A549 (cell line): ENCODE measurements at regions not wholly inside any gene's neighbourhood (a gene's known extent, or its start where the extent isn't known, plus 50 kb on each side); places are given as distances from the start of the nearest gene placed in this dataset.
A peak's percentile ranks its signal among the peaks of the same experiment; 100 is the strongest.

Experiments used
- ATAC-seq, 2 experiments: fragments of 200-7000 bp in 1 of 2; fragments of >200 bp in 1 of 2; cut with Nextera tagmentation in 1 of 2; cut with Tn5 transposase in 1 of 2; 3 replicates each; pipeline versions ENCODE4 v1.8.0 to v1.9.1; 2018 to 2020; ENCODE audit warnings: mild to moderate bottlenecking in 1 of 2, moderate library complexity in 1 of 2
- CTCF ChIA-PET: fragments of 300-600 bp; sonication (Branson Sonifier 250); formaldehyde crosslinking; extraction: SDS; loops from one replicate; lab custom pipeline; 2021; ENCODE audit warnings: antibody characterized with exemption, inconsistent platforms; lab: Yijun Ruan, JAX
- POLR2A ChIA-PET: fragments of 350-600 bp; formaldehyde crosslinking; extraction: SDS; loops from one replicate; lab custom pipeline; 2021; ENCODE audit warnings: antibody characterized with exemption, inconsistent platforms; lab: Yijun Ruan, JAX
- DNase-seq, 2 experiments: peaks; one replicate each; pipeline versions ENCODE4 v3.0.0 to v3.0.0-alpha.2; 2011 to 2016; ENCODE audit warnings: low read depth in 1 of 2, low spot score in 1 of 2
- FAIRE-seq: peaks from 2 replicates; lab custom pipeline; 2011; peaks lifted over from hg19 to GRCh38; lab: Jason Lieb, UNC
- H3K27ac ChIP-seq, 2 experiments: fragments of >200 bp; sonication (Bioruptor Twin); formaldehyde crosslinking; 3 replicates each; pipeline ENCODE4 v1.5.1; 2016 to 2017
- H3K4me1 ChIP-seq: fragments of >200 bp; sonication (Bioruptor Twin); formaldehyde crosslinking; 3 replicates; pipeline ENCODE4 v1.6.1; 2016
- H3K4me2 ChIP-seq: fragments of >200 bp; sonication (Bioruptor Twin); formaldehyde crosslinking; 3 replicates; pipeline ENCODE4 v1.6.1; 2016
- H3K4me3 ChIP-seq: fragments of >200 bp; sonication (Bioruptor Twin); formaldehyde crosslinking; 3 replicates; pipeline ENCODE4 v1.5.1; 2016
- H3K9me3 ChIP-seq: fragments of >200 bp; sonication (Bioruptor Twin); formaldehyde crosslinking; 3 replicates; pipeline ENCODE4 v1.6.1; 2016
- CBX8 ChIP-seq: fragments of 200-600 bp; sonication (generic); IDR thresholded peaks from 2 replicates; pipeline ENCODE4 v1.6.1; 2016
- EHF ChIP-seq: fragments of 250-450 bp; sonication (Bioruptor Pico); IDR thresholded peaks from 2 replicates; pipeline ENCODE4 v1.5.0; 2020; ENCODE audit warnings: mild to moderate bottlenecking
- EHMT2 ChIP-seq: fragments of 200-600 bp; sonication (generic); IDR thresholded peaks from 2 replicates; pipeline ENCODE4 v1.6.1; 2016; ENCODE audit warnings: antibody characterized with exemption, low read depth, mild to moderate bottlenecking, moderate library complexity
- FOSB ChIP-seq: fragments of 250-450 bp; sonication (Bioruptor Pico); IDR thresholded peaks from 2 replicates; pipeline ENCODE4 v1.5.0; 2020; ENCODE audit warnings: mild to moderate bottlenecking, moderate library complexity
- HDAC2 ChIP-seq: fragments of 200-600 bp; sonication (generic); IDR thresholded peaks from 2 replicates; pipeline ENCODE4 v1.6.1; 2016
- HEYL ChIP-seq: fragments of 250-450 bp; sonication (Bioruptor Pico); IDR thresholded peaks from 2 replicates; pipeline ENCODE4 v1.8.0; 2021; ENCODE audit warnings: mild to moderate bottlenecking, moderate library complexity
- KDM1A ChIP-seq: fragments of 200-600 bp; sonication (generic); IDR thresholded peaks from 2 replicates; pipeline ENCODE4 v1.6.1; 2016; ENCODE audit warnings: low read depth, mild to moderate bottlenecking
- MAFK ChIP-seq: fragments of 450-650 bp; IDR thresholded peaks from 2 replicates; pipeline ENCODE4 v1.6.1; 2014; ENCODE audit not compliant: partially characterized antibody
- MAZ ChIP-seq: fragments of 150-350 bp; IDR thresholded peaks from 2 replicates; pipeline ENCODE4 v1.6.1; 2014; ENCODE audit warnings: antibody characterized with exemption, low read depth, low read length, borderline replicate concordance
- NR3C1 ChIP-seq: fragments of >200 bp; sonication (Bioruptor Twin); formaldehyde crosslinking; IDR thresholded peaks from 3 replicates; pipeline ENCODE4 v1.6.1; 2017
- POLR2A ChIP-seq: IDR thresholded peaks from 2 replicates; pipeline ENCODE4 v1.6.1; 2012; ENCODE audit warnings: mild to moderate bottlenecking, low read length
- RARB ChIP-seq: fragments of 250-450 bp; sonication (Bioruptor Pico); IDR thresholded peaks from 2 replicates; pipeline ENCODE4 v1.8.0; 2021; ENCODE audit warnings: mild to moderate bottlenecking, moderate library complexity
- SMC3 ChIP-seq: fragments of >200 bp; sonication (Bioruptor Twin); formaldehyde crosslinking; IDR thresholded peaks from 3 replicates; pipeline ENCODE4 v1.6.1; 2018; ENCODE audit warnings: inconsistent platforms
- ZC3H11A ChIP-seq: fragments of 450-650 bp; IDR thresholded peaks from 2 replicates; pipeline ENCODE4 v1.6.1; 2014; ENCODE audit warnings: antibody characterized with exemption, mild to moderate bottlenecking
- ZFP36 ChIP-seq: fragments of 450-650 bp; IDR thresholded peaks from 2 replicates; pipeline ENCODE4 v1.6.1; 2014; ENCODE audit warnings: borderline replicate concordance; ENCODE audit not compliant: partially characterized antibody
- ZSCAN20 ChIP-seq: fragments of 250-450 bp; sonication (Bioruptor Pico); IDR thresholded peaks from 2 replicates; pipeline ENCODE4 v1.8.0; 2022; ENCODE audit warnings: mild to moderate bottlenecking, moderate library complexity
- WGBS: methylation state at CpG from one replicate; pipeline ENCODE4 v1.1.6; 2017; ENCODE audit errors: missing lambda C conversion rate; 5-methylcytosine and 5-hydroxymethylcytosine counted together
- TF ChIP-seq, protein P1 (sequence below): fragments of 200-600 bp; sonication (generic); IDR thresholded peaks from 2 replicates; pipeline ENCODE4 v1.6.1; 2016; ENCODE audit warnings: antibody characterized with exemption, mild to moderate bottlenecking, moderate library complexity
- TF ChIP-seq, protein P2 (sequence below): fragments of >200 bp; sonication (Bioruptor Twin); formaldehyde crosslinking; IDR thresholded peaks from 2 replicates; pipeline ENCODE4 v1.6.1; 2016
- TF ChIP-seq, protein P3 (sequence below): IDR thresholded peaks from 2 replicates; pipeline ENCODE4 v1.6.1; 2012; ENCODE audit warnings: low read depth, borderline replicate concordance
- TF ChIP-seq, protein P4 (sequence below): fragments of >200 bp; sonication (Bioruptor Twin); formaldehyde crosslinking; IDR thresholded peaks from 3 replicates; pipeline ENCODE4 v1.6.1; 2016
- TF ChIP-seq, protein P5 (sequence below): fragments of >200 bp; sonication (Bioruptor Twin); formaldehyde crosslinking; IDR thresholded peaks from 3 replicates; pipeline ENCODE4 v1.5.1; 2016

- TF ChIP-seq, protein P1, sequence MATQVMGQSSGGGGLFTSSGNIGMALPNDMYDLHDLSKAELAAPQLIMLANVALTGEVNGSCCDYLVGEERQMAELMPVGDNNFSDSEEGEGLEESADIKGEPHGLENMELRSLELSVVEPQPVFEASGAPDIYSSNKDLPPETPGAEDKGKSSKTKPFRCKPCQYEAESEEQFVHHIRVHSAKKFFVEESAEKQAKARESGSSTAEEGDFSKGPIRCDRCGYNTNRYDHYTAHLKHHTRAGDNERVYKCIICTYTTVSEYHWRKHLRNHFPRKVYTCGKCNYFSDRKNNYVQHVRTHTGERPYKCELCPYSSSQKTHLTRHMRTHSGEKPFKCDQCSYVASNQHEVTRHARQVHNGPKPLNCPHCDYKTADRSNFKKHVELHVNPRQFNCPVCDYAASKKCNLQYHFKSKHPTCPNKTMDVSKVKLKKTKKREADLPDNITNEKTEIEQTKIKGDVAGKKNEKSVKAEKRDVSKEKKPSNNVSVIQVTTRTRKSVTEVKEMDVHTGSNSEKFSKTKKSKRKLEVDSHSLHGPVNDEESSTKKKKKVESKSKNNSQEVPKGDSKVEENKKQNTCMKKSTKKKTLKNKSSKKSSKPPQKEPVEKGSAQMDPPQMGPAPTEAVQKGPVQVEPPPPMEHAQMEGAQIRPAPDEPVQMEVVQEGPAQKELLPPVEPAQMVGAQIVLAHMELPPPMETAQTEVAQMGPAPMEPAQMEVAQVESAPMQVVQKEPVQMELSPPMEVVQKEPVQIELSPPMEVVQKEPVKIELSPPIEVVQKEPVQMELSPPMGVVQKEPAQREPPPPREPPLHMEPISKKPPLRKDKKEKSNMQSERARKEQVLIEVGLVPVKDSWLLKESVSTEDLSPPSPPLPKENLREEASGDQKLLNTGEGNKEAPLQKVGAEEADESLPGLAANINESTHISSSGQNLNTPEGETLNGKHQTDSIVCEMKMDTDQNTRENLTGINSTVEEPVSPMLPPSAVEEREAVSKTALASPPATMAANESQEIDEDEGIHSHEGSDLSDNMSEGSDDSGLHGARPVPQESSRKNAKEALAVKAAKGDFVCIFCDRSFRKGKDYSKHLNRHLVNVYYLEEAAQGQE: no peak
- TF ChIP-seq, all 56 proteins: peak for 0
Observed at GRCh38 chrX:16308773-16309172, 141.5 kb downstream of the MAGEB17 start (continued).

DNA sequence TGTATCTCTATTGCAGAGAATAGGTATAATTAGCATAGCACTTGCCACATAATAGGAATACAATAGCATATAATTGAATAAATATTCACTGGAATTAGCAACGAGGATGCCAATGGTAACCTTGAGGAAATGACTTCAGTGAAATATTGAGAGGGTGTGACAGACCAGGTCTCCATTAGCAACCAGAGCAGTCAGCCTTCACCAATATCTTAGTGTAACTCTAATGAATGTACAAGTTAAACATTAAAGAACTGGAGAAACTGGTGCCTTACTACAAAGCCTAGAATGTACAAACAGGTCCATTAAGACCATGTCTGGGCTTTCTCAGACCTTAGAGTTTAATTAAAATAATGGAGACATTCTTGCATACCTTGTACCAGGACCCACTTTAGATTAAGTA is 143.0 kb downstream of the MAGEB17 start:
- no peak overlapping the region for H3K4me3 ChIP-seq
- H3K9me3 ChIP-seq: no peaks in the 10 kb centered on the region
- H3K4me1 ChIP-seq: no peaks in the 10 kb centered on the region
- POLR2A ChIA-PET: no interaction called here
- no peak overlapping the region for H3K4me2 ChIP-seq
- FAIRE-seq: peak; percentile 13
- ATAC-seq: no peak
- CTCF ChIA-PET: no interaction called here
- DNase-seq: no peak
- no peak overlapping the region for H3K27ac ChIP-seq
- TF ChIP-seq, protein P2, sequence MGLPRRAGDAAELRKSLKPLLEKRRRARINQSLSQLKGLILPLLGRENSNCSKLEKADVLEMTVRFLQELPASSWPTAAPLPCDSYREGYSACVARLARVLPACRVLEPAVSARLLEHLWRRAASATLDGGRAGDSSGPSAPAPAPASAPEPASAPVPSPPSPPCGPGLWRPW: no peak
- TF ChIP-seq MAFK: no peak
- no peak for TF ChIP-seq KDM1A
- no peak for TF ChIP-seq POLR2A
- TF ChIP-seq ZFP36: no peak
- TF ChIP-seq RARB (CRISPR knock-in tag): no peak
- no peak for TF ChIP-seq FOSB (CRISPR knock-in tag)
- no peak for TF ChIP-seq EHF
- TF ChIP-seq ZC3H11A: no peak
- TF ChIP-seq HDAC2: no peak
- no peak for TF ChIP-seq HEYL (CRISPR knock-in tag)
- no peak for TF ChIP-seq EHMT2
- no peak for TF ChIP-seq CBX8
- TF ChIP-seq NR3C1: no peak
- TF ChIP-seq, protein P3, sequence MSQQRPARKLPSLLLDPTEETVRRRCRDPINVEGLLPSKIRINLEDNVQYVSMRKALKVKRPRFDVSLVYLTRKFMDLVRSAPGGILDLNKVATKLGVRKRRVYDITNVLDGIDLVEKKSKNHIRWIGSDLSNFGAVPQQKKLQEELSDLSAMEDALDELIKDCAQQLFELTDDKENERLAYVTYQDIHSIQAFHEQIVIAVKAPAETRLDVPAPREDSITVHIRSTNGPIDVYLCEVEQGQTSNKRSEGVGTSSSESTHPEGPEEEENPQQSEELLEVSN: no peak
- TF ChIP-seq, protein P4, sequence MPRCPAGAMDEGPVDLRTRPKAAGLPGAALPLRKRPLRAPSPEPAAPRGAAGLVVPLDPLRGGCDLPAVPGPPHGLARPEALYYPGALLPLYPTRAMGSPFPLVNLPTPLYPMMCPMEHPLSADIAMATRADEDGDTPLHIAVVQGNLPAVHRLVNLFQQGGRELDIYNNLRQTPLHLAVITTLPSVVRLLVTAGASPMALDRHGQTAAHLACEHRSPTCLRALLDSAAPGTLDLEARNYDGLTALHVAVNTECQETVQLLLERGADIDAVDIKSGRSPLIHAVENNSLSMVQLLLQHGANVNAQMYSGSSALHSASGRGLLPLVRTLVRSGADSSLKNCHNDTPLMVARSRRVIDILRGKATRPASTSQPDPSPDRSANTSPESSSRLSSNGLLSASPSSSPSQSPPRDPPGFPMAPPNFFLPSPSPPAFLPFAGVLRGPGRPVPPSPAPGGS: no peak
- no peak for TF ChIP-seq ZSCAN20 (CRISPR knock-in tag)
- TF ChIP-seq SMC3: no peak
- TF ChIP-seq MAZ: no peak
- TF ChIP-seq, all 56 proteins: peak for 0
- WGBS: 0% methylated on average over 1 of the region's 1 CpG

- CTCF ChIA-PET: no interaction called here
- WGBS: 21% methylated on average over 4 of the region's 4 CpGs
- no peak for FAIRE-seq
Observed at GRCh38 chrX:16311671-16312070, 144.4 kb downstream of the MAGEB17 start.

More at GRCh38 chrX:16311671-16312070, 144.4 kb downstream of the MAGEB17 start:
- Histone ChIP-seq H3K4me2 (no peak overlapping the region), H3K27ac (no peak overlapping the region), H3K4me1 (no peaks in the 10 kb centered on the region), H3K4me3 (no peak overlapping the region)
- DNase-seq: no peak
- TF ChIP-seq, protein P5, sequence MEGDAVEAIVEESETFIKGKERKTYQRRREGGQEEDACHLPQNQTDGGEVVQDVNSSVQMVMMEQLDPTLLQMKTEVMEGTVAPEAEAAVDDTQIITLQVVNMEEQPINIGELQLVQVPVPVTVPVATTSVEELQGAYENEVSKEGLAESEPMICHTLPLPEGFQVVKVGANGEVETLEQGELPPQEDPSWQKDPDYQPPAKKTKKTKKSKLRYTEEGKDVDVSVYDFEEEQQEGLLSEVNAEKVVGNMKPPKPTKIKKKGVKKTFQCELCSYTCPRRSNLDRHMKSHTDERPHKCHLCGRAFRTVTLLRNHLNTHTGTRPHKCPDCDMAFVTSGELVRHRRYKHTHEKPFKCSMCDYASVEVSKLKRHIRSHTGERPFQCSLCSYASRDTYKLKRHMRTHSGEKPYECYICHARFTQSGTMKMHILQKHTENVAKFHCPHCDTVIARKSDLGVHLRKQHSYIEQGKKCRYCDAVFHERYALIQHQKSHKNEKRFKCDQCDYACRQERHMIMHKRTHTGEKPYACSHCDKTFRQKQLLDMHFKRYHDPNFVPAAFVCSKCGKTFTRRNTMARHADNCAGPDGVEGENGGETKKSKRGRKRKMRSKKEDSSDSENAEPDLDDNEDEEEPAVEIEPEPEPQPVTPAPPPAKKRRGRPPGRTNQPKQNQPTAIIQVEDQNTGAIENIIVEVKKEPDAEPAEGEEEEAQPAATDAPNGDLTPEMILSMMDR: no peak
- TF ChIP-seq, all 56 proteins: peak for 0
- H3K9me3 ChIP-seq: no peaks in the 10 kb centered on the region
- POLR2A ChIA-PET: no interaction called here
- no peak for ATAC-seq
